H1 (cell line): ENCODE measurements at regions not wholly inside any gene's neighbourhood (a gene's known extent, or its start where the extent isn't known, plus 50 kb on each side); places are given as distances from the start of the nearest gene placed in this dataset.

Experiments
- JUND ChIP-seq: IDR thresholded peaks from 2 replicates; pipeline ENCODE4 v1.6.1; 2011; ENCODE audit warnings: mild to moderate bottlenecking, improper control_type of control experiment, low read length
- POLR2AphosphoS5 ChIP-seq: IDR thresholded peaks from 2 replicates; pipeline ENCODE4 v1.6.1; 2011; ENCODE audit warnings: low read depth, low read length
- RFX5 ChIP-seq: IDR thresholded peaks from 2 replicates; pipeline ENCODE4 v1.6.1; 2011; ENCODE audit warnings: low read depth, low read length, improper control_type of control experiment, borderline replicate concordance
- SIN3A ChIP-seq, 2 experiments: IDR thresholded peaks in 1 of 2; conservative IDR thresholded peaks in 1 of 2; 2 replicates each; pipeline ENCODE4 v1.6.1; 2011 to 2012; ENCODE audit warnings: low read length in 2 of 2, improper control_type of control experiment in 1 of 2, low read depth in 1 of 2, mild to moderate bottlenecking in 1 of 2
- TBP ChIP-seq: IDR thresholded peaks from 2 replicates; pipeline ENCODE4 v1.6.1; 2011; ENCODE audit warnings: low read depth, low read length, improper control_type of control experiment
- TF ChIP-seq, protein P1 (sequence below), 3 experiments: IDR thresholded peaks; 1 replicate in 2 of 3; 2 replicates in 1 of 3; pipeline versions ENCODE4 v1.5.1 to v1.6.1; 2011; ENCODE audit warnings: low read length in 3 of 3, mild to moderate bottlenecking in 3 of 3, inconsistent platforms in 2 of 3, low read depth in 1 of 3, moderate library complexity in 1 of 3; ENCODE audit not compliant: insufficient read depth in 1 of 3; ENCODE audit errors: control extremely low read depth in 1 of 3

DNA sequence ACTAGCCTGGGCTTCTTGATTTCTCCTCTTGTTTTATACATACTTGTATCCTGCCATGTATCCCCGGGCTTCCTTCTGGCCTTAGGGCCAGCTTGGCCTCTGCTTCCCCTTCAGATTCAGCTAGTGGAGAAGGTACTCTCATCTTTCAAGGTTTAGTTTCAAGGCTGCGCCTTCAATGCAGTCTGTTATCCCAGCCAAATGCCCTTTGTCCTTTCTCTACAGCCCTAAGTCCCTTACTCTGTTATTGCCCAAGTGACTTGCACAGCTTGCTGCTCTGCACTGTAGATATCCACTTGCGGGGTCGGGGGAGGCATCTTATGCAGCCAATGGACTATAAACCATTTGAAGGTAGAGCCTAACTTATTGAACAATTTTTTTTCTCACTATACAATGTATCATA is 357.5 kb downstream of the PPP1R2C start (continued):
- TF ChIP-seq, protein P1, sequence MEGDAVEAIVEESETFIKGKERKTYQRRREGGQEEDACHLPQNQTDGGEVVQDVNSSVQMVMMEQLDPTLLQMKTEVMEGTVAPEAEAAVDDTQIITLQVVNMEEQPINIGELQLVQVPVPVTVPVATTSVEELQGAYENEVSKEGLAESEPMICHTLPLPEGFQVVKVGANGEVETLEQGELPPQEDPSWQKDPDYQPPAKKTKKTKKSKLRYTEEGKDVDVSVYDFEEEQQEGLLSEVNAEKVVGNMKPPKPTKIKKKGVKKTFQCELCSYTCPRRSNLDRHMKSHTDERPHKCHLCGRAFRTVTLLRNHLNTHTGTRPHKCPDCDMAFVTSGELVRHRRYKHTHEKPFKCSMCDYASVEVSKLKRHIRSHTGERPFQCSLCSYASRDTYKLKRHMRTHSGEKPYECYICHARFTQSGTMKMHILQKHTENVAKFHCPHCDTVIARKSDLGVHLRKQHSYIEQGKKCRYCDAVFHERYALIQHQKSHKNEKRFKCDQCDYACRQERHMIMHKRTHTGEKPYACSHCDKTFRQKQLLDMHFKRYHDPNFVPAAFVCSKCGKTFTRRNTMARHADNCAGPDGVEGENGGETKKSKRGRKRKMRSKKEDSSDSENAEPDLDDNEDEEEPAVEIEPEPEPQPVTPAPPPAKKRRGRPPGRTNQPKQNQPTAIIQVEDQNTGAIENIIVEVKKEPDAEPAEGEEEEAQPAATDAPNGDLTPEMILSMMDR (IDR thresholded peaks at IDR 0.05; ENCODE audit: control extremely low read depth in 1 of 3, insufficient read depth in 1 of 3, low read depth in 1 of 3, low read length in 3 of 3): no peak
- TF ChIP-seq JUND (no peak), TBP (no peak), SIN3A (conservative IDR thresholded peaks at IDR 0.05 in 1 of 2, IDR thresholded peaks at IDR 0.05 in 1 of 2; ENCODE audit: low read depth in 1 of 2, low read length in 2 of 2) (no peak), POLR2AphosphoS5 (no peak), RFX5 (no peak)
